ENCODE measurements at regions not wholly inside any gene's neighbourhood (a gene's known extent, or its start where the extent isn't known, plus 50 kb on each side); places are given as distances from the start of the nearest gene placed in this dataset.

DNA sequence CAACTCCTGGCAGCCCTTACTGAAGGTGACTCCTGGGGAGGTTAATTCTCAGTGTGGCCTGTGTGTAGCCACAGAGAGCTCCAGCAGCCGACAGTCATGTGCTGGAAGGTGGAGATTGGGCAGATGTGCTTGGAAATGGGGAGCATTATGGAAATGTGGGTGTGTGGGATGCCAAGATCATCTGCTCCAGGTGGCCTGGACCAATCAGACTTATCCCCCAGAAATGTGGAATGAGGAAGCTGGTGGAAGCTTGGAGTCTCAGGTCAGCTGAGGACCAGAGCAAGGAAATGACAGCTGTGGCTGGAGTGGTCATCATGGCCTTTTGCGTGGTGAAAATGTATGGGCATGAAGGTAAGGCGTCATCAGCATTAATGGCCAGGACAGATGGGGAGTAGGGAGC, 234.0 kb downstream of the MIAT start:
- no peak for DNase-seq
- Histone ChIP-seq H3K9me3 (ENCODE audit: severe bottlenecking) (no peaks in the 10 kb centered on the region), H3K4me3 (ENCODE audit: low read depth, low read length) (no peak overlapping the region), H3K36me3 (no peaks in the 10 kb centered on the region), H3K27ac (no peak overlapping the region), H3K27me3 (ENCODE audit: insufficient read depth, low read depth, severe bottlenecking) (no peaks in the 10 kb centered on the region)
- TF ChIP-seq, protein P1, sequence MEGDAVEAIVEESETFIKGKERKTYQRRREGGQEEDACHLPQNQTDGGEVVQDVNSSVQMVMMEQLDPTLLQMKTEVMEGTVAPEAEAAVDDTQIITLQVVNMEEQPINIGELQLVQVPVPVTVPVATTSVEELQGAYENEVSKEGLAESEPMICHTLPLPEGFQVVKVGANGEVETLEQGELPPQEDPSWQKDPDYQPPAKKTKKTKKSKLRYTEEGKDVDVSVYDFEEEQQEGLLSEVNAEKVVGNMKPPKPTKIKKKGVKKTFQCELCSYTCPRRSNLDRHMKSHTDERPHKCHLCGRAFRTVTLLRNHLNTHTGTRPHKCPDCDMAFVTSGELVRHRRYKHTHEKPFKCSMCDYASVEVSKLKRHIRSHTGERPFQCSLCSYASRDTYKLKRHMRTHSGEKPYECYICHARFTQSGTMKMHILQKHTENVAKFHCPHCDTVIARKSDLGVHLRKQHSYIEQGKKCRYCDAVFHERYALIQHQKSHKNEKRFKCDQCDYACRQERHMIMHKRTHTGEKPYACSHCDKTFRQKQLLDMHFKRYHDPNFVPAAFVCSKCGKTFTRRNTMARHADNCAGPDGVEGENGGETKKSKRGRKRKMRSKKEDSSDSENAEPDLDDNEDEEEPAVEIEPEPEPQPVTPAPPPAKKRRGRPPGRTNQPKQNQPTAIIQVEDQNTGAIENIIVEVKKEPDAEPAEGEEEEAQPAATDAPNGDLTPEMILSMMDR (IDR thresholded peaks at IDR 0.05; ENCODE audit: low read depth, low read length), result no peak

DNA sequence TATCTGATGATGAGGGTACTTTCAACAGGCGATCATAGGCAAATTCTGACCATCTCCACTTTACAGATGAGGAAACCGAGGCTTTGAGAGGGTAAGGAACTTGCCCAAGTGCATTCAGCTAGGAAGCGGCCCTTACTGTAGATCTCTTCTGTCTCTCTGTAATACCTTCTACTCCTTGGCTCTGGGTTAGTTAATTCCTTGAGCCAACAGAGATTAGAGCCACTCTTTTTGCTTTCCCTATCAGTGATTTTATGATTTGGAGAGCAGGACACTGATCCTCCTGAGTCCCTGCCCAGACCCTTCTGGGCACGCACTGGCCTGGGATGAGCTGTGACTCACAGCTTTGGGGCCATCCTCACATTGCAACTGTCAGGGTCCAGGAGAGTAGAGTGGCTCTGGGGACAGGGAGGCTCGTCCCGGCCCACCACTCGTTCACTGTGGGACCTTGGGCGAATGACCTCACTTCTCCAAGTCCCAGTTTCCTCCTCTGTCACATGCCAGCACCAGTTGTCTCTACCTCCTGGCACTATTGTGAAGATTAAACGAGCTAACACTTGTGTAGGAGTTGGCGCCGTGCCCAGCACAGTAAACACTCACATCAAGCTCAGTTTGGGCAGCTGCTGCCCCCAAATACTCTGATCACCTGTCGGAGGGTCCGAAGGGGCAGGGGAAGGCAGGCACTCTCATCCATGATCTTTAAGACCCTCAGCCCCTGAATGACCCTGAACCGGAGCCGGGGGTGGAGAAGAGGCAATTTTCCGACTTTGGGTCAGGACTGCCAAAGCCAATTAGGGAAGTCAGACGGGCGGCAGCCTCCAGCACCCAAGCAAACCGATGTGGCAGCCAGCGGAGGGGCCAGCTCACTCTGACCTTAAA, 235.0 kb downstream of the MIAT start:
- Histone ChIP-seq H3K27me3 (ENCODE audit: insufficient read depth, low read depth, severe bottlenecking) (no peaks in the 10 kb centered on the region), H3K27ac (no peak overlapping the region)

DNA sequence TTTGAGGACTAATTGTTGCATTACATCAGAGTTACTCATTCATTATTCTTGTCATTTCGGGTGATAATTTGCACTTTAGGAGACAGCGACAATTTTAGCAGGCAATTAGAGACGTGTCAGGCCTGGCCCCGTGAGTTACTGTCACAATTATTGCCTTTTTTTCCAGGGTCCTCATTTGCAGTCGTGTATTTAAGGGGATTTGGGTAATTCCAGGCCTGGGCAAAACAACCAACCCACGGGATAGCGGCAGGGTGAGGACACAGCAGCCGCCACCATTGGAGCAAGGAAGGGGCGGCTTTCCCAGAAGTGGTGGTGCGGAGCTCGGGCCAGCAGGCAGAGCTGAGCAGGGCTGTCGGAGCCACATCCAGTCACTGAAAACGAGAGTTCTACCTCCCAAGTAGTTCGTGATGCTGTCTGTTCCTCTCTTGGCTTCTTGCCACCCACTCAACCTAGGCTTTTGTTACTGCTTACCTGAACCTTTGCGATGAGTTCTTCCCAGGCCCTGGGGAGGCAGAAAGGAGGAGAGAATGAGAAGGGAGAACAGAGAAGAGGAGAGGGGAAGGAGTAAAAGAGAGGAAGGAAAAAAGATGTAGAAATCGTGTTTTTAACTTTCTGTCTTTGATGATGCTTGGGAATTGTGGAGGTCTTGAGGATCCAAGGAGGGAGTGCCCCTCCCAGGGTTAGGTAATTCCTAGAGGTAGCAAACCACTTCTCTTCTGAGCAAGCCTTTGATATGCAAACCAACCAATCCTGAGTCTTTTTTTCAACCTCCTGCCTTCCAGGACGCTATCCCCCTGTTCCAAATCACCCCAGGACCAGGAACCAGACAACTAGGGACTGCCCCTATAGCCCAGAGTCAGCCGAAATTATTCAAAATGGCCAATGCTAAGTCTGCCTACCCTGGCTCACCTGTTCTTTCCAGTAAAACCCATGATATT, 236.1 kb downstream of the MIAT start:
- H3K27ac ChIP-seq, result no peak overlapping the region
- H3K9me3 ChIP-seq (ENCODE audit: severe bottlenecking), result no peaks in the 10 kb centered on the region
- no peak overlapping the region for H3K4me3 ChIP-seq (ENCODE audit: low read depth, low read length)
- no peak for DNase-seq
- no peaks in the 10 kb centered on the region for H3K36me3 ChIP-seq
- TF ChIP-seq, protein P1 (IDR thresholded peaks at IDR 0.05; ENCODE audit: low read depth, low read length), result no peak
- H3K27me3 ChIP-seq (ENCODE audit: insufficient read depth, low read depth, severe bottlenecking), result no peaks in the 10 kb centered on the region

More for the DNA sequence above, 235.0 kb downstream of the MIAT start:
- peak; percentile 11 for DNase-seq
- Histone ChIP-seq H3K9me3 (ENCODE audit: severe bottlenecking) (no peaks in the 10 kb centered on the region), H3K36me3 (no peaks in the 10 kb centered on the region), H3K4me3 (ENCODE audit: low read depth, low read length) (no peak overlapping the region)
- TF ChIP-seq, protein P1 (IDR thresholded peaks at IDR 0.05; ENCODE audit: low read depth, low read length), result no peak

DNA sequence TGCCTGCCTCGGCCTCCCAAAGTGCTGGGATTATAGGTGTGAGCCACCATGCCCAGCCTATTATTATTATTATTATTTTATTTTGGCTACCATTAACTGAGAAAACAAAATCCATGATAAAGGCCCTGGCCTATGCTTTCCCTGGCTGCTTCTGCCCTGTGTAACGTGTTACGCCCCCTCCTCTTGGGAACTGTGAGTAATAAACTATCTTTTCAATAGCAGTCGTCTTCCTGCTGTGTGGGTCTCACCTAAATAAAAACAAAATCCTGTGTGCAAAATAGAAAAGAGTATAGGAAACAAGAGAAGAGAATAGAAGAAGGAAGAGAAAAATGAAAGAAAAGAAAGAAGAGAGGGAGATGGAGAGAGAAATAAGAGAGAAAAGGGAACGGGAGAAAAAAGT, 237.0 kb downstream of the MIAT start:
- H3K27ac ChIP-seq, result no peak overlapping the region
- no peaks in the 10 kb centered on the region for H3K27me3 ChIP-seq (ENCODE audit: insufficient read depth, low read depth, severe bottlenecking)
- no peak overlapping the region for H3K4me3 ChIP-seq (ENCODE audit: low read depth, low read length)
- no peaks in the 10 kb centered on the region for H3K36me3 ChIP-seq
- no peaks in the 10 kb centered on the region for H3K9me3 ChIP-seq (ENCODE audit: severe bottlenecking)
- no peak for DNase-seq
- TF ChIP-seq, protein P1 (IDR thresholded peaks at IDR 0.05; ENCODE audit: low read depth, low read length), result no peak

DNA sequence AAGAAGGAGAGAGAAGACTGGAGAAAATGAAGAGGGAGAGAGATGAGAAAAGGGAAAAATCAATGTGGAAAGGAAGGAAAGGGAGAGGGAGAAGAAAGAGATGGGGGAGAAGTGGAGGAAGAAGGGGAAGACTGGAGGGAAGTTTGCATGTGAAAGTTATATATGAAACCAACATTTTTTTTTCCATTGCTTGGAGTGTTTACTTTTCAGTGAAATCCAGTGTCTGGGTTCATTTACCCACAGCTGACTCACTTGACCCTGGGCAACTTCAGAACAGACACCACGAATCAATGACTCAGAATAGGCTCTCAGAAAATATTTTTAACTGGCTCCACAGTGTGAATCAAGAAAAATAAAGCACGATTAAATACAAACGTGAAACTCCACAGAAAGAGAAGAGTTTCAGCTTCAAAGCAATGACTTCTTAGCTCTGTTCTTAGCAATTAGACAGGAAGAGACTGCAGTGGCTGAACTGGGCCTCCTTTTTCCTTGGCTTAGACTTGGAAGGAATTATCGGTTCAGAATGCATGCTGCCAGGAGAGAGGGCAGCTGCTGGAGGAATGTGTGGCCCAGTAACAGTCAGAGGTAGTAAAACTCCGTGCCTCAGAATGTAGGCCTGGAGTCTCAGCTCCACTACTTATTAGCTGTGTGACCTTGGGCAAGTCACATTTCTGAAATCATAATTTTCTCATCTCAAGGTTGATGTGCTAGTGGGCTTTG, 237.5 kb downstream of the MIAT start:
- TF ChIP-seq, protein P1 (IDR thresholded peaks at IDR 0.05; ENCODE audit: low read depth, low read length), result no peak
- Histone ChIP-seq H3K9me3 (ENCODE audit: severe bottlenecking) (no peaks in the 10 kb centered on the region), H3K4me3 (ENCODE audit: low read depth, low read length) (no peak overlapping the region), H3K27me3 (ENCODE audit: insufficient read depth, low read depth, severe bottlenecking) (no peaks in the 10 kb centered on the region), H3K36me3 (no peaks in the 10 kb centered on the region), H3K27ac (no peak overlapping the region)
- DNase-seq, result no peak
